ENCODE measurements at regions not wholly inside any gene's neighbourhood (a gene's known extent, or its start where the extent isn't known, plus 50 kb on each side); places are given as distances from the start of the nearest gene placed in this dataset.

GRCh38 chr4:154944996-154945395, 163.9 kb downstream of the RBM46 start:
- TF ChIP-seq, protein P1, sequence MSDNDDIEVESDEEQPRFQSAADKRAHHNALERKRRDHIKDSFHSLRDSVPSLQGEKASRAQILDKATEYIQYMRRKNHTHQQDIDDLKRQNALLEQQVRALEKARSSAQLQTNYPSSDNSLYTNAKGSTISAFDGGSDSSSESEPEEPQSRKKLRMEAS (IDR thresholded peaks at IDR 0.05; ENCODE audit: insufficient read depth, insufficient read length), result no peak
- TF ChIP-seq CTCF (IDR thresholded peaks at IDR 0.05; ENCODE audit: extremely low read depth in 1 of 2, insufficient read depth in 1 of 2, low read depth in 1 of 2, low read length in 2 of 2), result no peak
- TF ChIP-seq POLR2A (IDR thresholded peaks at IDR 0.05; ENCODE audit: low read depth, low read length), result no peak
- TF ChIP-seq GATA2 (IDR thresholded peaks at IDR 0.05; ENCODE audit: insufficient read depth, insufficient read length, low read depth, low read length), result no peak
- no peak for TF ChIP-seq EZH2 (IDR thresholded peaks at IDR 0.05; ENCODE audit: borderline replicate concordance, low read depth, low read length, severe bottlenecking)
- no peak for TF ChIP-seq POLR2AphosphoS5 (IDR thresholded peaks at IDR 0.05; ENCODE audit: insufficient read depth, low read depth, low read length)
- no peak for TF ChIP-seq MYC (IDR thresholded peaks at IDR 0.05; ENCODE audit: low read depth, low read length)
- no peak for TF ChIP-seq FOS (IDR thresholded peaks at IDR 0.05; ENCODE audit: borderline replicate concordance, insufficient read depth, low read length)
- TF ChIP-seq JUN (IDR thresholded peaks at IDR 0.05; ENCODE audit: borderline replicate concordance, insufficient read depth, insufficient read length, low read depth), result no peak
